ENCODE measurements at regions not wholly inside any gene's neighbourhood (a gene's known extent, or its start where the extent isn't known, plus 50 kb on each side); places are given as distances from the start of the nearest gene placed in this dataset.
"Not testable (repeated sequence)": the region's sequence is repeated elsewhere in the genome, so short reads cannot be mapped to it uniquely, and the experiment has no call there.

- no peak for DNase-seq (ENCODE audit: low read depth in 2 of 2)
Measured at GRCh38 chr14:86288336-86288735, 758.4 kb downstream of the FLRT2 start.

- no peak for DNase-seq (ENCODE audit: low read depth in 2 of 2)
Measured at GRCh38 chr14:86279405-86279804, 749.5 kb downstream of the FLRT2 start.

- no peak for DNase-seq (ENCODE audit: low read depth in 2 of 2)
Measured at GRCh38 chr14:86257973-86258372, 728.0 kb downstream of the FLRT2 start.

GRCh38 chr14:86243158-86243557, 713.2 kb downstream of the FLRT2 start:
- DNase-seq (ENCODE audit: low read depth in 2 of 2): no peak

- DNase-seq (ENCODE audit: low read depth in 2 of 2): no peak
Measured at GRCh38 chr14:86237733-86238132, 707.8 kb downstream of the FLRT2 start.

GRCh38 chr14:86221755-86222154, 691.8 kb downstream of the FLRT2 start:
- no peak for DNase-seq (ENCODE audit: low read depth in 2 of 2)

GRCh38 chr14:86221000-86221399, 691.1 kb downstream of the FLRT2 start:
- no peak for DNase-seq (ENCODE audit: low read depth in 2 of 2)

- no peak for DNase-seq (ENCODE audit: low read depth in 2 of 2)
Measured at GRCh38 chr14:86217523-86217922, 687.6 kb downstream of the FLRT2 start.

- no peak for DNase-seq (ENCODE audit: low read depth in 2 of 2)
Measured at GRCh38 chr14:86203843-86204242, 673.9 kb downstream of the FLRT2 start.

- DNase-seq (ENCODE audit: low read depth in 2 of 2): no peak
Measured at GRCh38 chr14:86196471-86196870, 666.5 kb downstream of the FLRT2 start.

- no peak for DNase-seq (ENCODE audit: low read depth in 2 of 2)
Measured at GRCh38 chr14:86193756-86194155, 663.8 kb downstream of the FLRT2 start.

GRCh38 chr14:86179980-86180379, 650.0 kb downstream of the FLRT2 start:
- no peak for DNase-seq (ENCODE audit: low read depth in 2 of 2)

GRCh38 chr14:86168371-86168770, 638.4 kb downstream of the FLRT2 start:
- DNase-seq (ENCODE audit: low read depth in 2 of 2): no peak

GRCh38 chr14:86166541-86166940, 636.6 kb downstream of the FLRT2 start:
- DNase-seq (ENCODE audit: low read depth in 2 of 2): no peak

- no peak for DNase-seq (ENCODE audit: low read depth in 2 of 2)
Measured at GRCh38 chr14:86153480-86153879, 623.5 kb downstream of the FLRT2 start.

GRCh38 chr14:86143248-86143647, 613.3 kb downstream of the FLRT2 start:
- DNase-seq (ENCODE audit: low read depth in 2 of 2): no peak

GRCh38 chr14:86141966-86142365, 612.0 kb downstream of the FLRT2 start:
- DNase-seq (ENCODE audit: low read depth in 2 of 2): no peak

GRCh38 chr14:86129426-86129825, 599.5 kb downstream of the FLRT2 start:
- DNase-seq (ENCODE audit: low read depth in 2 of 2): no peak

GRCh38 chr14:86124328-86124727, 594.4 kb downstream of the FLRT2 start:
- no peak for DNase-seq (ENCODE audit: low read depth in 2 of 2)

GRCh38 chr14:86115972-86116371, 586.0 kb downstream of the FLRT2 start:
- DNase-seq (ENCODE audit: low read depth in 2 of 2): no peak

- not testable (repeated sequence) for DNase-seq (ENCODE audit: low read depth in 2 of 2)
Measured at GRCh38 chr14:86110871-86111270, 580.9 kb downstream of the FLRT2 start.

- no peak for DNase-seq (ENCODE audit: low read depth in 2 of 2)
Measured at GRCh38 chr14:86104691-86105265, 574.8 kb downstream of the FLRT2 start.

- no peak for DNase-seq (ENCODE audit: low read depth in 2 of 2)
Measured at GRCh38 chr14:86094512-86094911, 564.6 kb downstream of the FLRT2 start.

GRCh38 chr14:86091811-86092210, 561.9 kb downstream of the FLRT2 start:
- no peak for DNase-seq (ENCODE audit: low read depth in 2 of 2)

Data from stimulated activated CD8-positive, alpha-beta memory T cell treated with anti-CD3 and anti-CD28 coated beads, Interleukin-7, amount 100 ng/mL, for 1 hour (primary cell).